Middle frontal gyrus (tissue), 1 donor: ENCODE measurements at regions not wholly inside any gene's neighbourhood (a gene's known extent, or its start where the extent isn't known, plus 50 kb on each side); places are given as distances from the start of the nearest gene placed in this dataset.

Source experiments
- DNase-seq: peaks from one replicate; pipeline ENCODE4 v3.0.0-alpha.2; 2015; ENCODE audit warnings: low spot score; ENCODE audit errors: extremely low spot score

- no peak for DNase-seq
These were observed 161.8 kb upstream of the CSF3R start for GRCh38 chr1:36644556-36644955.

- DNase-seq: no peak
These were observed 160.9 kb upstream of the CSF3R start for GRCh38 chr1:36643371-36644270.

DNA sequence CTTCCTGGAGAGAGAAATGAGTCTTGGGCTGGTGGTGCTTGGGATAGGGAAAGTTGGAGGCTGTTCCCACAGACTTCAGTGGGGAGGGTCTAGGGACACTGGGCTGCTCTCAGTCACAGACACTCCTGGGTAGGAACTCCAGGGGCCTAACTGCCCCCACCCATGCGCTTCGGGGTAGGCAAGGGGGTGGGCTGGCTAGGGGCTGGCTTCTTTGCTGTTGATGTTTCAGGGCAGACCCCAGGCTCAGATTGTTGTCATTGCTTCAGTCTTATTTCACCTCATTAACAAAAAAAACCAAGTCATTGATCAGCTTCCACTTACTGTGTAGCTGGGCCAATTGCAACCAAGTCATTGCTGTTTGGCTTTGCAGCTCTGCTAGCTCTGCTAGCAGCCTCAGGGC is 160.1 kb upstream of the CSF3R start:
- DNase-seq: no peak

- no peak for DNase-seq
These were observed 159.1 kb upstream of the CSF3R start for GRCh38 chr1:36641776-36642175.

DNA sequence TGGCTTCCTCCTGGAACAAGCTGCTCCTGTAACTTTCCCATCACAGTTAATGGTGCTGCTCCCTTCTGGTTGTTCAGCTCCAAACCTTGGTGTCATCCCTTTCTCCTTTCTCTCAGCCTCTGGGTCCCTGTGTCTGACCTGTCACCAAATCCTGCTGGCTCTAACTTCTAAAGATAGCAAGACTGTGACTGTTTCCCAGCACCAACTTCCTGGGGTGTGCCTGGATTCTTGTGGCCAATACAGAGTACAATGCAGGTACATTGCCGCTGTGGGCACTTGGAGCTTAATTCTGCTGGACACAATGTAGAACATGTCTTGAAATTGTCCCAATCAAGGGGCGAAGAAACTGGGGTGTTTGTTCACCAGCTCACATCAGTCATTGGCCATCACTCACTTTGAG is 156.7 kb upstream of the CSF3R start:
- no peak for DNase-seq

DNA sequence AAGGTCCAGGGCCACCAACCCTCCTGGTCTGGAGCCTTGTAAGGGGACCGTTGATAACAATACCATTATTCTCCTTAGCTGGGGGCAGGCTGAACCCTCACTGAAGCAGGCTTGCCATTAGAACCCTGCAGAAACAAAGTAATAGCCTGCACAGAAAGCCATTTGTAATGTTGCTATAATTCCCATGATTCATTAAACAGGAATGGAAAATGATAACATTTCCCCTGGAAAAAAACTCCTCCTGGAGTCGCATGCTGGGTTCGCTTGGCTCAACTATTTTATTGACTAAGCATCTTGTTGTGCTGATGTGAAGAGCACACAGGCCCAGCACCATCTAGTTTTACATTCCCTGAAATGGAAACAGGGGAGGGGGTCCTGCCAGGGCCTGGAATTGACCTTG is 155.6 kb upstream of the CSF3R start:
- no peak for DNase-seq

GRCh38 chr1:36636206-36636605 is 153.5 kb upstream of the CSF3R start:
- DNase-seq: no peak

DNA sequence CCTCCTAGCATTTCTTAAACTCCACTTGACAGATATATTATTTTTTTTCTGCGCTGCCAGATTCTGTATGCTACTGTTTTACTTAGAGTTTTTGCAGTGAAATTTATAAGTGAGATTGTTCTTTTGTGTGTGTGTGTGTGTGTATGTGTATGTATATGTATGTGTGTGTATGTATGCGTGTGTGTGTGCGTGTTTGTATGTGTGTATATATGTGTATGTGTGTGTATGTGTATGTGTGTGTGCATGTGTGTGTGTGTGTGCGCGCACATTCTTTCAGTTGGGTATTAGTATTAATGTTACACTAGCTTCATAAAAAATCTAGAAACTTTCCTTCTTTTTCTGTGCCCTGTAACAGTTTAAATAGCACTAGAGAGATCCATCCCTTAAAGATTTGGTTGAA is 152.6 kb upstream of the CSF3R start:
- DNase-seq: no peak

DNA sequence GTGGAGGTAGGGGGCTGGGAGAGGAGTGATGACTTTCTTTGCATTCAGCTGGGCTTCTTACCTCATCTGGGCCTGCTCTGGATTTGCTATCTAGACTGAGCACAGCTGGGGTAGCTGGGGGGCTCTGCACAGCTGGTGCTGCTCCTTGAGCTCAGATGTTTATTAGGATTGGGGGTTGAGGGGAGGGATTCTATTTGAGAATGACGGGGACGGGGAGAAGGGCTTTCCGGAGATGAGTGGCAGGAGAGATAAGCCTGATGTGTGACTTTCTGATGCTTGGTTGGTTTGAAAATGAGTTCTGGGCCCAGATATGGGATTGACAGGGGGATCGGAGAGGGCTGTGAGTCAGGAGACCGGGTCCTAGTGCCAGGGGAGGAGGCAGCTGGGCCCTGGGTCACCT is 146.1 kb upstream of the CSF3R start:
- no peak for DNase-seq

DNA sequence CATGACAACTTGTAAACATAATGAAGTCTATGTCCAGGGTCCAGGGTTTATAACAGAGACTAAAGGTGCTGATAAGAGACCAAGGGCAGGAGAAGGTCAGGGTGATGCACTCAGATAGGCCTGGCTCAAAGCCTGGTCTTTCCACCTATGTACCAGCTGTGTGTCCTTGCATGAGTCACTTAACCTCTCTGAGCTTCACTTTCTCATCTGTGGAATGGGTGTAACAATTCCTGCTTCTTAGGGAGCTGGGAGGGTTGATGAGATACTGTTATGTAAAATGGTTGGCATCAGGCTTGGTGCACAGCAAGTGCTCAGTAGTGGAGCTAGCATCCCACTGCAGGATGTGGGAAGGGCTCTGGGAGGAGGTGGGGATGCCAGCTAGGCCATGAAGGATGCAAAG is 143.7 kb upstream of the CSF3R start:
- DNase-seq: no peak

GRCh38 chr1:36625935-36626310 is 143.2 kb upstream of the CSF3R start:
- no peak for DNase-seq

- no peak for DNase-seq
These were observed 142.7 kb upstream of the CSF3R start for GRCh38 chr1:36625253-36625934.

- no peak for DNase-seq
These were observed 141.8 kb upstream of the CSF3R start for GRCh38 chr1:36624466-36624865.

GRCh38 chr1:36622741-36623648 is 140.3 kb upstream of the CSF3R start:
- DNase-seq: no peak

GRCh38 chr1:36621531-36621930 is 138.8 kb upstream of the CSF3R start:
- no peak for DNase-seq

- DNase-seq: no peak
These were observed 137.4 kb upstream of the CSF3R start for GRCh38 chr1:36620142-36620541.

- DNase-seq: no peak
These were observed 132.3 kb upstream of the CSF3R start for GRCh38 chr1:36614991-36615390.

DNA sequence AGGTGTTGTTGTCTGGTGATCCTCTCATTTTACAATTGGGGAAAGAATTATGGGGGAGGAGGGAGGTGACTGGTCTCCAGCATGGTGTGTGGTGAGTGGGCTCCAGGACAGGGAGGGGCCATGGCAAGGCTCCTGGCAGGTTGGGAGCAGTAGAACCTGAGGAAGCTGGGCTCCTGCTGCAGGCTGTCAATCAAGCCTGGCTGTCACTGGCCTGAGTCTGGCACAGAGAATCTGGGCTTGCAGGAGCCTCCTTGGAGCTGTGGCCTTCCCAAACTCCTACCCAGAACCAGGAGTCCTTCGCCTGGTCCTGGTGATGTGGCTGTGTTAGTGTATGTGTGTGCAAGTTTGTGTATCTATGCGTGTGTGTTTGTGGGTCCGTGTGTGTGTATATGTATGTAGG is 131.9 kb upstream of the CSF3R start:
- DNase-seq: no peak

DNA sequence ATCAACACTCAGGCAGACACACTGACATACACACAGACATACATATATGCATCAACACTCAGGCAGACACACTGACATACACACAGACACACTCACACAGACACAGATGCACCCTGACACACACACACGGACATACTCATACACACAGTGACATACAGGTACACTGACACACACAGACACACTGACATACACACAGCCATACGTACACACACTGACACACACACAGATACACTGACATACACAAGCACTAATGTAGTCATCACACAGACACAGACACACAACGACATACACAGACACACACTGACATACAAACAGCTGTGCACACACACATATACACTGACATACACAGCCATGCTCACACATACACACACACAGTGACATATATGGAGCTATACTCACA is 131.0 kb upstream of the CSF3R start:
- DNase-seq: no peak

- no peak for DNase-seq
These were observed 130.2 kb upstream of the CSF3R start for GRCh38 chr1:36612881-36613280.

DNA sequence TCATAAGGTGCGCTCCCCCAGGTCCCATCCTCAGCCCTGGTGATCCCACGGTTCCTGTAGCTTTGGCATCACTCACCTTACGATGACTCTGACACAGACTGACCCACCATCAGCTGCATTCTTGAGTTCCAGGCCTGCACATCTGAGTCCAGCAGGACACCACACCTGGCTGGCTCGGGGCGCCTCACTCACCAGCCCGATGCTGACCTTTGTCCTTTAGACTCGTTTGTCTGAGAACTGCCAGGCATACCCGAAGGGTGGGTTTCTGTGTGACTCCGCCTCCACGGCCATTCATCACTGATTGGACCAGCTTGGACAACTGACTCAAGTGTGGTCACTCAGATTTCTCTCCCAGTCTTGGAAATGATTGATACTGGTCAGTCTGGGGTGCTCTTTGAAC is 129.4 kb upstream of the CSF3R start:
- DNase-seq: no peak
